SK-N-MC (cell line): ENCODE measurements at regions not wholly inside any gene's neighbourhood (a gene's known extent, or its start where the extent isn't known, plus 50 kb on each side); places are given as distances from the start of the nearest gene placed in this dataset.
A peak's percentile ranks its signal among the peaks of the same experiment; 100 is the strongest.

Experiments used
- DNase-seq: peaks from one replicate; pipeline ENCODE4 v3.0.0-alpha.2; 2011; ENCODE audit warnings: low read depth, low spot score
- H3K27ac ChIP-seq: fragments of 200-600 bp; sonication (generic); 2 replicates; pipeline ENCODE4 v1.5.1; 2016; ENCODE audit warnings: mixed run types
- H3K36me3 ChIP-seq: fragments of 200-600 bp; sonication (generic); 2 replicates; pipeline ENCODE4 v1.6.1; 2017; ENCODE audit warnings: antibody characterized with exemption, low read length, mixed read lengths; ENCODE audit not compliant: insufficient read depth
- H3K4me3 ChIP-seq: fragments of 200-600 bp; sonication (generic); 2 replicates; pipeline ENCODE4 v1.5.1; 2016
- H3K9ac ChIP-seq: fragments of 200-600 bp; sonication (generic); 2 replicates; pipeline ENCODE4 v1.8.0; 2017; ENCODE audit warnings: mixed run types, mixed read lengths; ENCODE audit not compliant: insufficient read length
- H3K9me3 ChIP-seq: fragments of 200-600 bp; sonication (generic); 2 replicates; pipeline ENCODE4 v1.6.1; 2017; ENCODE audit warnings: low read depth, mild to moderate bottlenecking, antibody characterized with exemption, low read length, moderate library complexity, mixed read lengths
- EZH2 ChIP-seq: fragments of 200-600 bp; sonication (generic); IDR thresholded peaks from one replicate; pipeline ENCODE4 v1.6.1; 2017; ENCODE audit warnings: antibody characterized with exemption
- FOXP2 ChIP-seq: optimal IDR thresholded peaks from 2 replicates; pipeline ENCODE3; 2011; ENCODE audit warnings: mild to moderate bottlenecking, moderate library complexity; ENCODE audit not compliant: insufficient read depth; ENCODE audit errors: extremely low read length, control extremely low read depth
- POLR2AphosphoS5 ChIP-seq: IDR thresholded peaks from 2 replicates; pipeline ENCODE4 v1.6.1; 2012; ENCODE audit warnings: mild to moderate bottlenecking, low read depth, low read length, borderline replicate concordance

DNA sequence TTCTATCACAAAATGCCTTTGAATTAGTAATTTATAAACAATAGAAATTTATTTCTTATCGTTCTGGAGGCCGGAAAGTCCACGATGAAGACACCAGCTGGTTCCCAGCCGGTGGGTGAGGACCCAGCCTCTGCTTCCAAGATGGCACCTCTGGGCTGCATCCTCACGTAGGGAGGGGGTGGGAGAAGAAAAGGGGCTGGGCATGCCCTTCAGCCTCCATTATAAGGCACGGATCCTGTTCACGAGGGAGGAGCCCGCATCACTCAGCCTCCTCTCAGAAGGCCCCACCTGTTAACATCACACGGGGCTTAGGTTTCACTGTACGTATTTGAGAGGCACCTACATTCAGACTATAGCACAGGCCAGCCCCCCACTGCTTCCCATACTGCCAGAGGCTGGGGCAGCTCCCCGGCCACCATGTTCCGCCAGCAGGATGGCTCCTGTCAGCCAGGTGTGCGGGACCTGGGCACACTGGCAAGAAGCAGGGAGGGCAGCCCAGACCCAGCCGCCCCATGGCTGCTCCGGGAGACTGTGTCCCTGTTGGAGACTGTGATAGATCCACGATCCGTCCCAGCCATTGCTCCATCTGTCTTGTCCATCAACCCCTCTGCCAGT, 131.6 kb downstream of the SOX1 start:
- TF ChIP-seq FOXP2 (no peak), POLR2AphosphoS5 (no peak), EZH2 (no peak)
- Histone ChIP-seq H3K27ac (no peak overlapping the region), H3K9me3 (no peaks in the 10 kb centered on the region), H3K9ac (no peak overlapping the region), H3K4me3 (no peak overlapping the region), H3K36me3 (no peaks in the 10 kb centered on the region)
- no peak for DNase-seq

DNA sequence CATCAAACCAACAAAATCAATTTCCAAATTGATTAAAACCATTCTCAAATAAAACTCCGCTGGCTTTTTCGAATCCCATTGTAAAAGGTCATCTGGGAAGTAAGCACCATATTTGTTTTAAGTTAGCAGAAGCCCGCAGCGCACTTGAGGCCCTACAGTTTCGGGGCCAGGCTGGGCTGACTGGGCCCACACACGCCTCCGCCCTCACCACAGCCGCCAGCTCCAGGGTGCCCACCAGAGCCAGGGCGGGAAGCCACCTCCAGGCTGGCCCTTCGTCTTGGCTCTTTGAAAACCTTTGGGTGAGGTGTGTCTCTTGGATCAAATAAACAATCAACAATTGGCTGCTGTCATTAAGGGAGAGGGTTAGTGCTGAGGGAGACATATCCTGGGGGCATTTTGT, 133.3 kb downstream of the SOX1 start:
- Histone ChIP-seq H3K9ac (no peak overlapping the region), H3K4me3 (no peak overlapping the region), H3K9me3 (no peaks in the 10 kb centered on the region), H3K36me3 (no peaks in the 10 kb centered on the region), H3K27ac (no peak overlapping the region)
- DNase-seq = no peak
- TF ChIP-seq EZH2 = peak; percentile 13
- no peak for TF ChIP-seq FOXP2

GRCh38 chr13:112202266-112202665, 135.3 kb downstream of the SOX1 start:
- no peak overlapping the region for H3K9ac ChIP-seq
- no peak overlapping the region for H3K27ac ChIP-seq
- H3K4me3 ChIP-seq = no peak overlapping the region
- no peaks in the 10 kb centered on the region for H3K36me3 ChIP-seq
- no peaks in the 10 kb centered on the region for H3K9me3 ChIP-seq
- TF ChIP-seq EZH2 (no peak), POLR2AphosphoS5 (no peak), FOXP2 (no peak)
- DNase-seq = no peak

- Histone ChIP-seq H3K9ac (no peak overlapping the region), H3K27ac (no peak overlapping the region), H3K36me3 (no peaks in the 10 kb centered on the region), H3K4me3 (no peak overlapping the region), H3K9me3 (no peaks in the 10 kb centered on the region)
- DNase-seq = no peak
- no peak for TF ChIP-seq EZH2
Observed at GRCh38 chr13:112202966-112203365, 136.0 kb downstream of the SOX1 start.

- no peaks in the 10 kb centered on the region for H3K36me3 ChIP-seq
- H3K27ac ChIP-seq = no peak overlapping the region
- no peak for DNase-seq
- TF ChIP-seq EZH2 (no peak), POLR2AphosphoS5 (no peak), FOXP2 (no peak)
- no peak overlapping the region for H3K9ac ChIP-seq
- H3K4me3 ChIP-seq = no peak overlapping the region
- no peaks in the 10 kb centered on the region for H3K9me3 ChIP-seq
Observed at GRCh38 chr13:112203614-112204013, 136.7 kb downstream of the SOX1 start.

DNA sequence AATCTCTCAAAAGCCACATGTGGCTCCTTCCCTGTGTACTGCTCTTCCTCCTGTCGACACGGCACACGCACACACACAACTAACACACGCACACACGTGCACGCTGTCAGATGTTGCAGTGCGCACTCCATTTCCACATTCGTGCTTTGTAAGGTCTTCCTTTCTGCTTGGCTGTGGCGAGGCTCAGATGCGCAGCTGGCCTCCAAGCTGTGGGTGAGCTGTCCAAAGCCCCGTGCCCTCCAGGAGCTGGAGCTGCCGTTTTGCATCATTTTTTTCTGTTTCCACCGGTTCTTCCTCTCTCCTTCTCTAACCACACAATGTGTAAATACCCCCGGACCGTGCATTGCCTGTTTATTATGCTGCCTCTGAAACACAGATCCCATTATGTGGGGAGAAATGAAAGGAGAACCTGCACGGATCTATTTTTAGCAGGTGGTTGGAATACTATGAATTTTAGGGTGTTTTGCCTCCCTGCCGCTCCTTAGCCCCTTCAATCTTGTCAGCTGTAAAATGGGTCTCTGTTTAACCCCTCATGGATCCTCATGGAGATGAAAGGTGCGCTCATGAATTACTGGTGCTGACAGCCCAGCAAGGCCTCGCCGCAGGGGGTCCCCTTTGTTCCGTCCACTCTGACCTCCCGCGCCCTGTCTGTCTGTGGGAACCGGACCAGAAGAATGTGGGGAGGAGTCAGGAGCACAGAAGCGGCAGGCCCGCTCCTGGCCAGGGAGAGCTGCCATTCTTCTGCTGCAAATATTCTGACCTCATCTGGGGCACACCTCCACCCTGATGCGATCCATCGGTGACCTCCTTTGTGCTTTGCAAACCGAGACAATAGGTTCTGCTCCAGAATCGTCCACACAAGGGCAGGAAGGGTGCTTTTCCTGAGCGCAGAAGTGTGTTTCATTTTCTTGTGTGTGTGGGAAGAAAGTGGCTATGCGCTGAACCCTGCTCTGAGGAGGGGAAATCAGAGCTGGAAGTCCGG, 137.7 kb downstream of the SOX1 start:
- DNase-seq = no peak
- H3K36me3 ChIP-seq = no peaks in the 10 kb centered on the region
- H3K4me3 ChIP-seq = no peak overlapping the region
- no peak overlapping the region for H3K27ac ChIP-seq
- no peaks in the 10 kb centered on the region for H3K9me3 ChIP-seq
- no peak for TF ChIP-seq POLR2AphosphoS5
- no peak for TF ChIP-seq FOXP2
- TF ChIP-seq EZH2 = no peak
- H3K9ac ChIP-seq = no peak overlapping the region

GRCh38 chr13:112205990-112206389, 139.0 kb downstream of the SOX1 start:
- Histone ChIP-seq H3K27ac (no peak overlapping the region), H3K9me3 (no peaks in the 10 kb centered on the region), H3K9ac (no peak overlapping the region), H3K36me3 (no peaks in the 10 kb centered on the region), H3K4me3 (no peak overlapping the region)
- TF ChIP-seq EZH2 = no peak
- no peak for TF ChIP-seq FOXP2
- TF ChIP-seq POLR2AphosphoS5 = no peak
- no peak for DNase-seq

- no peak overlapping the region for H3K4me3 ChIP-seq
- no peak for DNase-seq
- H3K9me3 ChIP-seq = no peaks in the 10 kb centered on the region
- H3K36me3 ChIP-seq = no peaks in the 10 kb centered on the region
- no peak overlapping the region for H3K9ac ChIP-seq
- TF ChIP-seq FOXP2 = no peak
- no peak for TF ChIP-seq POLR2AphosphoS5
- no peak for TF ChIP-seq EZH2
- no peak overlapping the region for H3K27ac ChIP-seq
Observed at GRCh38 chr13:112207129-112207528, 140.2 kb downstream of the SOX1 start.
